Activated CD8-positive, alpha-beta T cell treated with anti-CD3 and anti-CD28 coated beads, Interleukin-2, amount 10 ng/mL, durations not matched to agents 7 days and 5 days (primary cell): ENCODE measurements at regions not wholly inside any gene's neighbourhood (a gene's known extent, or its start where the extent isn't known, plus 50 kb on each side); places are given as distances from the start of the nearest gene placed in this dataset.
"Not testable (repeated sequence)": the region's sequence is repeated elsewhere in the genome, so short reads cannot be mapped to it uniquely, and the experiment has no call there.

Source experiments
- ATAC-seq: fragments of 150-1000 bp; cut with Tn5 transposase; one replicate; pipeline ENCODE4 v1.10.0; 2021; ENCODE audit warnings: moderate library complexity
- CTCF ChIA-PET: fragments of 350-600 bp; sonication (Branson Sonifier 250); formaldehyde crosslinking; loops from one replicate; lab custom pipeline; 2021; ENCODE audit warnings: antibody characterized with exemption; lab: Charles Lee
- POLR2A ChIA-PET: fragments of 350-600 bp; sonication (Branson Sonifier 250); formaldehyde crosslinking; loops from one replicate; lab custom pipeline; 2021; ENCODE audit warnings: antibody characterized with exemption; lab: Charles Lee
- DNase-seq: peaks from one replicate; pipeline ENCODE4 v3.0.0-alpha.2; 2020
- H3K27ac Mint-ChIP-seq: one replicate; pipeline ENCODE4 v1.8.0; 2021; ENCODE audit warnings: mild to moderate bottlenecking, mixed read lengths
- H3K27me3 Mint-ChIP-seq: one replicate; pipeline ENCODE4 v1.8.0; 2021; ENCODE audit warnings: low read depth, mixed read lengths
- H3K36me3 Mint-ChIP-seq: one replicate; pipeline ENCODE4 v1.8.0; 2021; ENCODE audit warnings: low read depth, mixed read lengths
- H3K4me1 Mint-ChIP-seq: one replicate; pipeline ENCODE4 v1.8.0; 2021; ENCODE audit warnings: low read depth, mixed read lengths
- H3K4me3 Mint-ChIP-seq: one replicate; pipeline ENCODE4 v1.8.0; 2021; ENCODE audit warnings: mild to moderate bottlenecking, mixed read lengths
- H3K9me3 Mint-ChIP-seq: one replicate; pipeline ENCODE4 v1.8.0; 2022; ENCODE audit warnings: mixed read lengths; ENCODE audit not compliant: insufficient read depth

- H3K27ac Mint-ChIP-seq, POLR2A ChIA-PET, H3K9me3 Mint-ChIP-seq, H3K4me1 Mint-ChIP-seq, H3K36me3 Mint-ChIP-seq, DNase-seq, H3K4me3 Mint-ChIP-seq, ATAC-seq, H3K27me3 Mint-ChIP-seq, CTCF ChIA-PET: not testable (repeated sequence)
Measured at GRCh38 chr21:13514308-13514707, 95.3 kb upstream of the POTED start.

- POLR2A ChIA-PET, H3K4me1 Mint-ChIP-seq, ATAC-seq, H3K36me3 Mint-ChIP-seq, DNase-seq, CTCF ChIA-PET, H3K4me3 Mint-ChIP-seq, H3K27ac Mint-ChIP-seq, H3K27me3 Mint-ChIP-seq, H3K9me3 Mint-ChIP-seq: not testable (repeated sequence)
Measured at GRCh38 chr21:13515980-13516379, 93.6 kb upstream of the POTED start.

GRCh38 chr21:13519971-13520370, 89.6 kb upstream of the POTED start:
- H3K9me3 Mint-ChIP-seq, CTCF ChIA-PET, H3K4me3 Mint-ChIP-seq, H3K36me3 Mint-ChIP-seq, H3K27me3 Mint-ChIP-seq, POLR2A ChIA-PET, H3K27ac Mint-ChIP-seq, H3K4me1 Mint-ChIP-seq, DNase-seq, ATAC-seq: not testable (repeated sequence)

GRCh38 chr21:13525015-13525414, 84.6 kb upstream of the POTED start:
- H3K27ac Mint-ChIP-seq, H3K4me3 Mint-ChIP-seq, DNase-seq, H3K9me3 Mint-ChIP-seq, POLR2A ChIA-PET, H3K4me1 Mint-ChIP-seq, ATAC-seq, H3K36me3 Mint-ChIP-seq, CTCF ChIA-PET, H3K27me3 Mint-ChIP-seq: not testable (repeated sequence)

- POLR2A ChIA-PET, H3K27ac Mint-ChIP-seq, ATAC-seq, H3K4me1 Mint-ChIP-seq, H3K36me3 Mint-ChIP-seq, H3K9me3 Mint-ChIP-seq, CTCF ChIA-PET, H3K4me3 Mint-ChIP-seq, H3K27me3 Mint-ChIP-seq, DNase-seq: not testable (repeated sequence)
Measured at GRCh38 chr21:13529082-13529481, 80.5 kb upstream of the POTED start.

DNA sequence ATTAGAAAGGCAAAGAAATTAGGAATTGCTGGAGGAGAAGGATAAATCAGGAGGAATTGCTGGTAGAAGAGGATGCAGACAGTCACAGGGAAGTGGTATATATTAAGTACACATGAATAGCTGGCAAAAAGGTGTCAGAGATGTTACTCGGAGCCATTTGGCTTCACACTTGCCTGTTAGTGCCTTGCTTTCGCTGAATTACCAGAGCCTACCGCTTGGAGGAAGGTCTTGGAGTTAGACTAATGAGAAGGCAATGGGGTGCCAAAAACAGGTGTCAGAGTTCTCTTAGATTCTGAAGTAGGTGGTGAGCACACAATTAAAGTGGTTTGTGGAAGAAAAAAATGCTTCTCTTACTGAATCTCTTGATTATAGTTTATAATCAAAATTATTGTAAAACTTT, 79.9 kb upstream of the POTED start:
- H3K36me3 Mint-ChIP-seq, ATAC-seq, H3K4me1 Mint-ChIP-seq, H3K27ac Mint-ChIP-seq, POLR2A ChIA-PET, DNase-seq, CTCF ChIA-PET, H3K27me3 Mint-ChIP-seq, H3K9me3 Mint-ChIP-seq, H3K4me3 Mint-ChIP-seq: not testable (repeated sequence)

DNA sequence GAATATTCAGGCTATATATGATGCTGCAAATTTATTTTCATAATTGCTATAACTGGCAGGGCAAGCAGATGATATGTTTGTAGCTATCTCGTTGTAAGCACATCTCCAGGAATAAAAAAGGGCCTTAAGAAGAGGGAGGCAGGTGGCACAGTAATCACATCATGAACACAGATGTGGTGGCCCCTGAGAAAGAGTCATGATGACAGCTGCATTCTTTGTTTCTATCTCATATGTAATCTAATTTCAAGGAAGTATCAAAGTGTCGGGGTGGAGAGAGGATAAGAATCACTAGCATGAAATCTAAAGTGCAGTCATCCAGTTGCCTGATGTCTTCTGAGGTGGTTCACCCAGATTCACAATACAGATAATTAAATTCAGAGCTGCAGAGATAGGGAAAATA, 78.9 kb upstream of the POTED start:
- DNase-seq, POLR2A ChIA-PET, H3K27ac Mint-ChIP-seq, CTCF ChIA-PET, H3K4me1 Mint-ChIP-seq, H3K27me3 Mint-ChIP-seq, ATAC-seq, H3K4me3 Mint-ChIP-seq, H3K9me3 Mint-ChIP-seq, H3K36me3 Mint-ChIP-seq: not testable (repeated sequence)

DNA sequence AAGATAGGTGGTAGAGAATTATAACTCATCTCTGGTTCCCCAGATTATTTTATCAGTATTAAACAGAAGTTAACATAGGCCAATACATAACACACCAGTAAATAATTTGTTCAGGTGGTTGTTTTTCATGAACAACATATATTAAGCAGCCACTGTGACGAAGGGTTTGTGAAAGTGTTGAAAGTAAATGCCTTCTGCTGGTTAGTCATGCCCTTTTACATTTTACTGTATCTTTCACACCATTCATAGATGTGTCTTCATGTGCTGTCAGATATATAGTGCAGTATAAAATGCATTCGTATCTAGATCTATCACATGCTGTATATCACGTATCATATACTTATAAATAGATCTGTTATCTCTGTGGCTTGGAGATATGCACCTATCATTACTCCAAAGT, 66.1 kb upstream of the POTED start:
- H3K27ac Mint-ChIP-seq, H3K36me3 Mint-ChIP-seq, DNase-seq, H3K4me1 Mint-ChIP-seq, CTCF ChIA-PET, POLR2A ChIA-PET, ATAC-seq, H3K4me3 Mint-ChIP-seq, H3K27me3 Mint-ChIP-seq: not testable (repeated sequence)
- H3K9me3 Mint-ChIP-seq, result peaks cover 18% of the 10 kb centered on the region

DNA sequence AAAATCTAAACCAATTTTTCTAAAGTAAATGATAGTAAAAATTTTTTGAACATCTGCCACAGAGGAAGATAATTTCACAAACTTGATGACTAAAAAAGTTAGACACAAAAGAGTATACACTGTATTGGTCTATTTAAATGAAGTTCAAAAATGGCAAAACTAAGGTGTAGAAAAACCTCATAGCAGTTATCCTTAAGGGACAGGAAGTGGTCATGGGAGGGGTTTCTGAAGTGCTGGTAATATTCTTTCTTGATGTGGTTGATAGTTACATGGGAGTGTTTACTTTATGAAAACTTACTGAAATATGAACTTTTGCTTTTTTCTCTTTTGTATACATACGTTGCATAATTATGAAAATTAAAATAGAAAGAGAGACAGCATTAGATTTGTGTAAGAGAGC, 64.1 kb upstream of the POTED start:
- H3K27me3 Mint-ChIP-seq, H3K4me3 Mint-ChIP-seq, H3K4me1 Mint-ChIP-seq, POLR2A ChIA-PET, H3K36me3 Mint-ChIP-seq, DNase-seq, CTCF ChIA-PET, H3K27ac Mint-ChIP-seq: not testable (repeated sequence)
- ATAC-seq, result peak; percentile 76
- H3K9me3 Mint-ChIP-seq, result peaks cover 17% of the 10 kb centered on the region
